GM10266 (cell line): ENCODE measurements at regions not wholly inside any gene's neighbourhood (a gene's known extent, or its start where the extent isn't known, plus 50 kb on each side); places are given as distances from the start of the nearest gene placed in this dataset.

Experiments
- DNase-seq: peaks from one replicate; pipeline ENCODE4 v3.0.0; 2012; ENCODE audit errors: extremely low spot score
- TF ChIP-seq, protein P1 (sequence below): IDR thresholded peaks from 2 replicates; pipeline ENCODE4 v1.5.1; 2012; ENCODE audit warnings: mild to moderate bottlenecking, low read depth; ENCODE audit not compliant: control insufficient read depth, insufficient read depth; ENCODE audit errors: missing control alignments

DNA sequence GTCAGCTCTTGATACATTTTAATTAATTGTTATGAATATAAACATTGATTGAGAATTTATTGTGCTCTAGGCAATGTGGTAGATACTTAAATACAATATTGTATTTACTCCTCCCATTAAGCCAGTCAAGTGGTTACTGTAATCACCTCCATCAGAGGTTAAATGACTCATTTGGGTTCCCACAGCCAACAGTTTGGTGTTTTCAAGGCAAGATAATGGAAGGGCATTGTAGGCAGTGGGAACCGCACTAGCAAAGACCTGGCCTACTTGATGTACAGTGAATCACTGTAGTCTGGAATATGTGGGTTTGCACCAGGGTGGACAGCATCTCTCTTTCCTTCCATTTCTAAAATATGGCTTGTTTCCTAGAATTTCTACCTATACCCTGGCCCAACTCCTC, 127.4 kb downstream of the EDEM1 start:
- DNase-seq: no peak
- TF ChIP-seq, protein P1, sequence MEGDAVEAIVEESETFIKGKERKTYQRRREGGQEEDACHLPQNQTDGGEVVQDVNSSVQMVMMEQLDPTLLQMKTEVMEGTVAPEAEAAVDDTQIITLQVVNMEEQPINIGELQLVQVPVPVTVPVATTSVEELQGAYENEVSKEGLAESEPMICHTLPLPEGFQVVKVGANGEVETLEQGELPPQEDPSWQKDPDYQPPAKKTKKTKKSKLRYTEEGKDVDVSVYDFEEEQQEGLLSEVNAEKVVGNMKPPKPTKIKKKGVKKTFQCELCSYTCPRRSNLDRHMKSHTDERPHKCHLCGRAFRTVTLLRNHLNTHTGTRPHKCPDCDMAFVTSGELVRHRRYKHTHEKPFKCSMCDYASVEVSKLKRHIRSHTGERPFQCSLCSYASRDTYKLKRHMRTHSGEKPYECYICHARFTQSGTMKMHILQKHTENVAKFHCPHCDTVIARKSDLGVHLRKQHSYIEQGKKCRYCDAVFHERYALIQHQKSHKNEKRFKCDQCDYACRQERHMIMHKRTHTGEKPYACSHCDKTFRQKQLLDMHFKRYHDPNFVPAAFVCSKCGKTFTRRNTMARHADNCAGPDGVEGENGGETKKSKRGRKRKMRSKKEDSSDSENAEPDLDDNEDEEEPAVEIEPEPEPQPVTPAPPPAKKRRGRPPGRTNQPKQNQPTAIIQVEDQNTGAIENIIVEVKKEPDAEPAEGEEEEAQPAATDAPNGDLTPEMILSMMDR: no peak

DNA sequence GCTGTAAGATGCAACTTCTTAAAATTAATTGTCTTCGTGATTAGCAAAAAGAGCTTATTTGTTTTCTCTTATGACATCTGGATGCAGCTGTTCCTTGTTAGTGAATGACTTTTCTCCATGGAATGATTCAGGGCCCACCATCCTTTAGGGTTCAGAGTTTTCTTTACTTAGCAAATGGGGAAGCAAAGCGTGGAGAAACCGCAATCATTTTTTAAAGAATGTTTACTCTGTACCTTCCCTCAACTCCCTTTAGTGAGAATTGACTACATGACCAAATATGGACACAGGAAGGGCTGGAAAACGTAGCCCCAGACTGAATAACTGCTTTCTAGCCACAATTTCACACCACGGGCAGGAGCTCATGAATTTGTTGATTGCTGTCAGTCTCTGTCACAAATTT, 130.1 kb downstream of the EDEM1 start:
- DNase-seq: no peak
- TF ChIP-seq, protein P1: no peak

DNA sequence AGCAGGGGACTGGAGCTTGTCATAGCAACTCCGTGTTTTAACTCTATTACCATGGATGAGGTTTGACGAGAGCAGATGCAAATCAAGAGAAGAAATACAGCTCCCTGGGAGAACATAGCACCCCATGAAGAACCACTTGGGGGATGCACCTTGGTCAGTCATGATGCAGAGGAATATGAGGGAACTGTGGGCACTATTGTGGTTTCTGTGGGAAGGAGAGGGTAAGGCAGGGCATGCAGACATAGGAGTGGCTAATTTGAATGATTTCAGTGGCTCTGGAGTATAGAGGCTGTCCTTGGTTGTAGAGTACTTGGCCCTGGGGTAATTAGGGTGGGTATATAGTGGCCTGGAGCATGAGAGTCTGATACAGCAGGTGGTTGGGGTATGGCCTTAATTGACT, 131.9 kb downstream of the EDEM1 start:
- DNase-seq: no peak
- TF ChIP-seq, protein P1: no peak

DNA sequence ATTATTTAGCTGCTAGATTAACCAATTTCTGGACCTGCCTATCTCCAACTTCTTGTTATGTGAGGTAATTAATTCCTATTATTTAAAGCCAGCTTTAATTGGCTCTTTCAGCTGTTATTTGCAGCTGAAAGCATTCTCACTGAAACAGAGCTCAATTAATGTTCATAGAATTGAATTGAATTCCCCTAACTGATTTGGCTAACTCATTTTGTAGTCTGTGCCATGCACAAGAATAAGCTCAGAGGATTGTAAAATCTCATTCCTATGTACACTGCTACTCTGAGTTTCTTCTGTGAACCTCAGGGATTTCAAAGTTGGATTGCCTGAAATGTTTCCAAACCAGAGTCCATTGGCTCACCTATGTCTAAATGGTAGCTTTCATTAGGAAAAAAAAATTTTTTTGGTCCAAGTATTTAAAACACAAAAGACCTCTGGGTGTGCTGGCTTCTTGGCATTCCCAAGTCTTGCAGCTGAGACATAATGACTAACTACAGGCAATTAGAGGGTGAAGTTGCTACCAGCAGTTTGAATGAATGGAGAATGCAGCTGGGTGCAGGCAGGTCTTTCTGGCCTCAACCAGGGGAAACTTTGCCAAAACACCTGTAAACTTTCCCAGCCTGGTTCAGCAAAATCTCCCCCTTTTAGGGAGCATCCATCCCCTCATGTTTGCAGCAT, 134.3 kb downstream of the EDEM1 start:
- no peak for DNase-seq
- TF ChIP-seq, protein P1: no peak

DNA sequence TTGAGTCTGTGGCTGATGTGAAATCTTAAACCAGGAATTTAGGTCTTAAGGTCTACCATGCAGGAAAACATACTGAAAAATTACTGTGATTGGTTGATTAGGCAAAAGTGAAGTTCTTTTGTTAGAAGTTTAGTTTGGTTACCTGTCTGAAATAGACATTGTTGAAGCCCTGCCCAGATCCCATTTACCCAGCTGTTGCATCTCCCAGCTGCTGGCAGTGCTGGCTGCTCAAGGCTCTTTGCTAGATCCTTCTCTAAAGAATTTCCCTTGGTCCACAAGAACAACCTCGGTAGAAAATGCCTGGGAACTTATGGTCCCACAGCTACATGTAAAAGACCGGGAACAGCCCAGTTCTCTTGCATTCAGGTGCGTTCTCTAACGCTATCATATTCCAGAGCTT, 137.3 kb downstream of the EDEM1 start:
- no peak for DNase-seq
- TF ChIP-seq, protein P1: no peak

DNA sequence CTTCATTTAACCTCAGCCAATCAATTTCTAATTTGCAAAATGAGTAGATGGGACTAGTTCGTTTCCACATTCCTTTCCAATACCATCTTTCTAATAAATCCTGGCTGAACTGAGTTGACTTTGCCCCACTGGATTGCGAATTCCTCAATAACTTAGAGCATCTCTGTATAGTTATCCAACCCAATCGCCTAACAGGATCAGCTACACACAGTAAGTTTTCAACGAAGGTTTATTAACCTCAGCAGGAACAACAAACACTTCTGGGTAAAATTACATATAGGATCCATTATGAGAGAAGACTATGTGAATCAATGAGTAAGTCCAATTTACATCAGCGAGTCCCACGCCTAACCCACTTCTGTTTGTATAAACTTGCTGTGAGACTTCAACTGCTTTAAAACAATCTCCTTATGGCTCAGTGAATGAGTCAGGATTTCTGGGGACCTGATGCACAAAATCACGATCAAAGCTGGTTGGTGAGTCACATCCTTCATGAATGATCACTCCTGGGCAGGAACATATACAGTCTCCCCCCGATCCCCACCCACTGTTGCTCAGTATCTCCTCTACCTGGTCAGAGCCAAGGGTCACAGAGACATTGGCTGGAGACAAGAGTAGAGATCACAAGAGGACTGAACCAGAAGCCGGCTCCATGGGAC, 142.8 kb downstream of the EDEM1 start:
- DNase-seq: no peak
- TF ChIP-seq, protein P1: no peak

DNA sequence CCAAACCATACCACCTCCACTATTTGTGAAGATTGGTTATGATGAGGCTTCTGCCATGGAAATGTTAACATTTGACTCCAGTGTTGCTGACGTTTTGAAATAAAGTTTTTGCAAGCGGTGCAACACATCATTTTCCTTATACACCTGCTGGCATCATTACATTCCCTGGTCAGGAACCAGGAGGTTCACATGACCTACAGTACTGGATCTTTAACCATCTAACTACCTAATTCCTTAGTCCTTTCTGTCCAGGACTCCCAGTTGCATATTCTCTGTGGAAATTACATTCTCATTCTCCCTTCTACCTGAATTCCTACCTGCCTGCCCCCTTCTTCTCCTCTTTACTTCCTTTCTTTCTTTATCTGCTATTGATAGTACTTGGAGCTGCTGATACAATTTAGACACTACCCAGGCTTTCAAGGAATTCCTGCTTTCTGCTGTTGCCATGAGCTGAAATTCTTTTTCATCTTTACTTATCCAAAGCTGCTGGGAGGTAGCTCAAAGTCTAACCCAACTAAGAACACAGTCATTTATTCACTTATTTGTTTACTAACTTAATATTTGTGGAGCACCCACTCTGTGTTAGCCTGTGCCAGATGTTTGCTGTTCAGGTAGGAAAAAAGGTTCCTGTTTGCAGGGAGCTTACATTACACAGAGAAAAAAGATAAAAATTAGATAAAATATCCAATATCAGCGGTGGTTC, 144.2 kb downstream of the EDEM1 start:
- DNase-seq: no peak
- TF ChIP-seq, protein P1: no peak
